Osteoblast (primary cell): ENCODE measurements at regions not wholly inside any gene's neighbourhood (a gene's known extent, or its start where the extent isn't known, plus 50 kb on each side); places are given as distances from the start of the nearest gene placed in this dataset.

Experiments
- DNase-seq: peaks from one replicate; pipeline ENCODE4 v3.0.0; 2011; ENCODE audit warnings: low spot score, mixed read lengths; ENCODE audit not compliant: insufficient read length; ENCODE audit errors: missing footprints
- H2AFZ ChIP-seq: 2 replicates; pipeline ENCODE4 v1.6.0; 2011; ENCODE audit warnings: mild to moderate bottlenecking, low read length
- H3K27ac ChIP-seq: 2 replicates; pipeline ENCODE4 v1.5.1; 2011; ENCODE audit warnings: mild to moderate bottlenecking, low read depth, low read length, moderate library complexity
- H3K27me3 ChIP-seq: 2 replicates; pipeline ENCODE4 v1.6.0; 2012; ENCODE audit warnings: mild to moderate bottlenecking, control low read depth, inconsistent platforms, low read length, moderate library complexity; ENCODE audit not compliant: insufficient read depth
- H3K36me3 ChIP-seq: 2 replicates; pipeline ENCODE4 v1.5.1; 2011; ENCODE audit warnings: mild to moderate bottlenecking, low read length, control low read depth, moderate library complexity; ENCODE audit not compliant: insufficient read depth
- H3K4me1 ChIP-seq: 2 replicates; pipeline ENCODE4 v1.5.1; 2011; ENCODE audit warnings: mild to moderate bottlenecking, low read length, control low read depth, moderate library complexity; ENCODE audit not compliant: insufficient read depth
- H3K4me2 ChIP-seq: 2 replicates; pipeline ENCODE4 v1.6.0; 2011; ENCODE audit warnings: mild to moderate bottlenecking, low read length; ENCODE audit not compliant: insufficient read depth
- H3K4me3 ChIP-seq: fragments of 200-600 bp; sonication (generic); 3 replicates; pipeline ENCODE4 v1.5.1; 2012; ENCODE audit warnings: mild to moderate bottlenecking, low read length, inconsistent platforms; ENCODE audit not compliant: insufficient read depth
- H3K79me2 ChIP-seq: 2 replicates; pipeline ENCODE4 v1.6.0; 2012; ENCODE audit warnings: mild to moderate bottlenecking, low read length, control low read depth, inconsistent platforms; ENCODE audit not compliant: insufficient read depth
- H3K9me3 ChIP-seq: 2 replicates; pipeline ENCODE4 v1.5.1; 2011; ENCODE audit warnings: low read depth, low read length, control low read depth
- H4K20me1 ChIP-seq: 2 replicates; pipeline ENCODE4 v1.6.0; 2012; ENCODE audit warnings: mild to moderate bottlenecking, low read length, control low read depth; ENCODE audit not compliant: insufficient read depth
- TF ChIP-seq, protein P1 (sequence below): IDR thresholded peaks from 2 replicates; pipeline ENCODE4 v1.5.1; 2011; ENCODE audit warnings: mild to moderate bottlenecking, low read depth, low read length, moderate library complexity; ENCODE audit errors: extremely low read depth

DNA sequence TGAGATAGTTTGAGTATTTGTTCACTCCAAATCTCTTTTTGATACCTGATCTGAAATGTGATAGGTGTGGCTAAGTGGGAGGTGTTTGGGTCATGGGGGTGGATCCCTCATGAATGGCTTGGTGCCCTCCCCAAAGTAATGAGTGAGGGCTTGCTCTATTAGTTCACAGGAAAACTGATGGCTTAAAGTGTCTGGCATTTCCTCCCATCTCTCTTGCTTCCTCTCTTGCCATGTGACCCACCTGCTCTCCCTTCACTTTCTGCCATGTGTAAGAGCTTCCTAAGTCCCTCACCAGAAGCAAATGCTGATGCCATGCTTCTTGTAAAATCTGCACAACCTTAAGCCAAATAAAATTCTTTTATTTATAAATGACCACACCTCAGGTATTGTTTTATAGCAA, 61.1 kb downstream of the MAD2L1 start:
- Histone ChIP-seq H4K20me1 (no peaks in the 10 kb centered on the region), H3K4me2 (no peak overlapping the region), H3K27ac (no peak overlapping the region), H3K4me3 (no peak overlapping the region), H3K36me3 (no peaks in the 10 kb centered on the region), H3K27me3 (no peaks in the 10 kb centered on the region), H3K79me2 (no peaks in the 10 kb centered on the region), H3K4me1 (peaks cover 16% of the 10 kb centered on the region), H2AFZ (no peak overlapping the region), H3K9me3 (no peaks in the 10 kb centered on the region)
- DNase-seq = no peak
- TF ChIP-seq, protein P1, sequence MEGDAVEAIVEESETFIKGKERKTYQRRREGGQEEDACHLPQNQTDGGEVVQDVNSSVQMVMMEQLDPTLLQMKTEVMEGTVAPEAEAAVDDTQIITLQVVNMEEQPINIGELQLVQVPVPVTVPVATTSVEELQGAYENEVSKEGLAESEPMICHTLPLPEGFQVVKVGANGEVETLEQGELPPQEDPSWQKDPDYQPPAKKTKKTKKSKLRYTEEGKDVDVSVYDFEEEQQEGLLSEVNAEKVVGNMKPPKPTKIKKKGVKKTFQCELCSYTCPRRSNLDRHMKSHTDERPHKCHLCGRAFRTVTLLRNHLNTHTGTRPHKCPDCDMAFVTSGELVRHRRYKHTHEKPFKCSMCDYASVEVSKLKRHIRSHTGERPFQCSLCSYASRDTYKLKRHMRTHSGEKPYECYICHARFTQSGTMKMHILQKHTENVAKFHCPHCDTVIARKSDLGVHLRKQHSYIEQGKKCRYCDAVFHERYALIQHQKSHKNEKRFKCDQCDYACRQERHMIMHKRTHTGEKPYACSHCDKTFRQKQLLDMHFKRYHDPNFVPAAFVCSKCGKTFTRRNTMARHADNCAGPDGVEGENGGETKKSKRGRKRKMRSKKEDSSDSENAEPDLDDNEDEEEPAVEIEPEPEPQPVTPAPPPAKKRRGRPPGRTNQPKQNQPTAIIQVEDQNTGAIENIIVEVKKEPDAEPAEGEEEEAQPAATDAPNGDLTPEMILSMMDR = no peak

GRCh38 chr4:120005076-120005475, 61.6 kb downstream of the MAD2L1 start:
- Histone ChIP-seq H3K4me1 (peaks cover 16% of the 10 kb centered on the region), H3K27me3 (no peaks in the 10 kb centered on the region), H3K36me3 (no peaks in the 10 kb centered on the region), H2AFZ (no peak overlapping the region), H3K4me2 (no peak overlapping the region), H3K4me3 (no peak overlapping the region), H3K9me3 (no peaks in the 10 kb centered on the region), H4K20me1 (no peaks in the 10 kb centered on the region), H3K27ac (no peak overlapping the region), H3K79me2 (no peaks in the 10 kb centered on the region)
- no peak for DNase-seq
- TF ChIP-seq, protein P1 = no peak

DNA sequence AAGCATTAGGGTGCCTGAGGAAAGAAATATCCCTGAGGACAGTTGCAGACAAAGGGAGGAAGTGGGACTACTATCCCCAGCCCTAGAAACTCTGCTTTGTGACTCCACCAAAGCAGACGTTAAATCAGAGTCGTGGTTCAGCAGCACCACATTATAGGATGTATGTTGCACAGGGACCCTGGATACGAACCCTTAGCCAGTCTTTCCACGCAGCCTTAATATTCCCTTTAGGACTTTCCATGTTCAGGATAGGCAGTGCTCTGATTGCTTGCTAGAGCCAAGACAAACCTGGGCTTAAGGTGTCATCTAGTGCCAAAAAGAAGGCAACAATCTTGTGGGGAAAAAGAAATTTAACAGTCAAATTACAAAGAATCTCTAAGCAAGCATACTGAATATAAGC, 62.6 kb downstream of the MAD2L1 start:
- Histone ChIP-seq H3K27me3 (no peaks in the 10 kb centered on the region), H3K79me2 (no peaks in the 10 kb centered on the region), H3K9me3 (no peaks in the 10 kb centered on the region), H4K20me1 (no peaks in the 10 kb centered on the region), H3K4me2 (no peak overlapping the region), H3K4me3 (no peak overlapping the region), H3K4me1 (peaks cover 16% of the 10 kb centered on the region), H3K27ac (no peak overlapping the region), H3K36me3 (no peaks in the 10 kb centered on the region), H2AFZ (no peak overlapping the region)
- no peak for DNase-seq
- TF ChIP-seq, protein P1 = no peak

DNA sequence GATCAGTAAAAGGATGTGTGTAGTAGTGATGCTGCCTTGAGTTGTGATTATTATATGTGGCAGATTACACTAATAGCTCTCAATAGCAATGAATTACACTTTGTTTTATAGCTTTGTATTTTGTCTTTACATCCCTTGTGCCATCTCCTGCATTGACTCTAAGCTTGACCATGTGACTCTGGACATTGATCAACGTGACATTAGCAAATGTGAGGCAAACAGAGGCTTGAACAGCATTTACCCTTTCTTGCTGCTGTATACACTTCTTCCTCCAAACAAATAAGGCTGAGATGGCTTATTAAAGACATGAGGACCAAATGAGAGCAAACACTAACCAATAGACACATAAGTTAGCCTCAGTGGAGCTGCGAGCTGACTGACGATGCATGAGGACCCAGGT, 63.5 kb downstream of the MAD2L1 start:
- Histone ChIP-seq H3K4me2 (no peak overlapping the region), H3K4me3 (no peak overlapping the region), H3K27me3 (no peaks in the 10 kb centered on the region), H2AFZ (no peak overlapping the region), H3K9me3 (no peaks in the 10 kb centered on the region), H3K4me1 (peaks cover 16% of the 10 kb centered on the region), H4K20me1 (no peaks in the 10 kb centered on the region), H3K36me3 (no peaks in the 10 kb centered on the region), H3K27ac (no peak overlapping the region), H3K79me2 (no peaks in the 10 kb centered on the region)
- DNase-seq = no peak
- TF ChIP-seq, protein P1 = no peak
